ENCODE measurements at regions not wholly inside any gene's neighbourhood (a gene's known extent, or its start where the extent isn't known, plus 50 kb on each side); places are given as distances from the start of the nearest gene placed in this dataset.

GRCh38 chr20:52331655-52332054 lies 140.1 kb upstream of the ZFP64 start:
- H3K9me3 ChIP-seq = no peaks in the 10 kb centered on the region
- DNase-seq (no peak), ATAC-seq (no peak)
- H3K4me3 ChIP-seq = no peak overlapping the region
- no peaks in the 10 kb centered on the region for H3K36me3 ChIP-seq
- intact Hi-C loops (cut with DNase I) = no loop called here
- H3K27me3 ChIP-seq (ENCODE audit: low read depth) = no peaks in the 10 kb centered on the region
- TF ChIP-seq, protein P1, sequence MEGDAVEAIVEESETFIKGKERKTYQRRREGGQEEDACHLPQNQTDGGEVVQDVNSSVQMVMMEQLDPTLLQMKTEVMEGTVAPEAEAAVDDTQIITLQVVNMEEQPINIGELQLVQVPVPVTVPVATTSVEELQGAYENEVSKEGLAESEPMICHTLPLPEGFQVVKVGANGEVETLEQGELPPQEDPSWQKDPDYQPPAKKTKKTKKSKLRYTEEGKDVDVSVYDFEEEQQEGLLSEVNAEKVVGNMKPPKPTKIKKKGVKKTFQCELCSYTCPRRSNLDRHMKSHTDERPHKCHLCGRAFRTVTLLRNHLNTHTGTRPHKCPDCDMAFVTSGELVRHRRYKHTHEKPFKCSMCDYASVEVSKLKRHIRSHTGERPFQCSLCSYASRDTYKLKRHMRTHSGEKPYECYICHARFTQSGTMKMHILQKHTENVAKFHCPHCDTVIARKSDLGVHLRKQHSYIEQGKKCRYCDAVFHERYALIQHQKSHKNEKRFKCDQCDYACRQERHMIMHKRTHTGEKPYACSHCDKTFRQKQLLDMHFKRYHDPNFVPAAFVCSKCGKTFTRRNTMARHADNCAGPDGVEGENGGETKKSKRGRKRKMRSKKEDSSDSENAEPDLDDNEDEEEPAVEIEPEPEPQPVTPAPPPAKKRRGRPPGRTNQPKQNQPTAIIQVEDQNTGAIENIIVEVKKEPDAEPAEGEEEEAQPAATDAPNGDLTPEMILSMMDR (IDR thresholded peaks at IDR 0.05) = no peak
- no peak overlapping the region for H3K27ac ChIP-seq
- H3K4me1 ChIP-seq = no peaks in the 10 kb centered on the region

- H3K4me1 ChIP-seq = no peaks in the 10 kb centered on the region
- no peak overlapping the region for H3K27ac ChIP-seq
- TF ChIP-seq, protein P1 (IDR thresholded peaks at IDR 0.05) = no peak
- H3K4me3 ChIP-seq = no peak overlapping the region
- H3K27me3 ChIP-seq (ENCODE audit: low read depth) = no peaks in the 10 kb centered on the region
- H3K9me3 ChIP-seq = no peaks in the 10 kb centered on the region
- no peaks in the 10 kb centered on the region for H3K36me3 ChIP-seq
- ATAC-seq = no peak
- no peak for DNase-seq
- intact Hi-C loops (cut with DNase I) = no loop called here
Observed at GRCh38 chr20:52321396-52321795, 129.8 kb upstream of the ZFP64 start.

DNA sequence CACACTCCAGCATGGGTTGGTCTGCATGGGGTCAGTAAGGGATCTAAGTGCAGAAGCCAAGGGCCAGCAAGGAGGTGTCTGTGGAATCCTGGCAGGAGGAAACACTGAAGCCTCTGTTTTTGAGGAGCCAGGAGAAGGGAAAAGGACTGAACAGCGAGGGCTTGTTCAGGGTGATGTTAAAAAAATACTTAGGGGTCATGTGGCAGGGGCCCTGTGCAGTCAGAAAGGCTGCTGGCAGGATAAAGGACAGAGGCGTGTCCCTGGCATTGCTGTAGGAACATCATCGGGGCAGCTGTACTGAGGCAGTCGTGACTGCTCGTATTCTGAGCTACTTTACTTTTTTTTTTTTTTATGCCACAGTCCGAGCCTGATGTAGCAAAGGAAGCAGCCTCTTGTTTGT lies 127.1 kb upstream of the ZFP64 start:
- TF ChIP-seq, protein P1 (IDR thresholded peaks at IDR 0.05) = no peak
- H3K36me3 ChIP-seq = no peaks in the 10 kb centered on the region
- no peaks in the 10 kb centered on the region for H3K27me3 ChIP-seq (ENCODE audit: low read depth)
- H3K9me3 ChIP-seq = no peaks in the 10 kb centered on the region
- DNase-seq (no peak), ATAC-seq (no peak)
- no peak overlapping the region for H3K4me3 ChIP-seq
- no peaks in the 10 kb centered on the region for H3K4me1 ChIP-seq
- H3K27ac ChIP-seq = no peak overlapping the region
- intact Hi-C loops (cut with DNase I) = no loop called here

GRCh38 chr20:52313341-52313963 lies 121.9 kb upstream of the ZFP64 start:
- H3K27me3 ChIP-seq (ENCODE audit: low read depth) = no peaks in the 10 kb centered on the region
- ATAC-seq (peak in 1 of 2 donors; percentile 32), DNase-seq (no peak)
- H3K36me3 ChIP-seq = no peaks in the 10 kb centered on the region
- TF ChIP-seq, protein P1 (IDR thresholded peaks at IDR 0.05) = peak; percentile 31
- H3K9me3 ChIP-seq = no peaks in the 10 kb centered on the region
- no peak overlapping the region for H3K27ac ChIP-seq
- intact Hi-C loops (cut with DNase I) = no loop called here
- H3K4me1 ChIP-seq = no peaks in the 10 kb centered on the region
- H3K4me3 ChIP-seq = no peak overlapping the region

DNA sequence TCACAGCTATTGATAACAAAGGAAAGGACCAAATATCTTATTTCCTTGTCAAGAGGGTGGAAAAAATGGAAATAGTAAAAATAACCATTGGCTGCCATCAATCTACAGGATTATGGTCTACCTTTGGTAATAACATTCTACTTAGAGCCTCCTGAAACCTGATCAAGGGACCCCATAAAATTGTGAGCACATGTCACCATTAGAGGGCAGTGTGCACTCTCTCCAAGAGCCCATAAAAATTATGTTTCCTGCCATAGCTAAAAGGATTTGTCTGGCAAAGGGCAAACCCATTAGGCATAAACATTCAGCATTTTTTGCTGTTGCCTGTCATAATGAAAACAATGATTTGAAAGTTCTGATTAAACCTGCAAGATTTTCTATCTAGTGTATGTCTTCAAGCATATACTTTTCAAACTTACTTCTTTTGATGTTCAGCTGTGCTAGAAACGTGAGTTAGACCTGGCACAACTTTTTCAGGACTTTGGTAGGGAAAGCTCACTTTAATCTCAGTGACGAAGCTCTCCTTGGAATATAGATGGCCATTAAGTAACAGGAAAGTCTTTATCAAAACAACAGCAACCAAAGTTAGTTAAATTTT lies 120.7 kb upstream of the ZFP64 start:
- intact Hi-C loops (cut with DNase I) = no loop called here
- ATAC-seq = peak; percentile 59 to 68
- H3K4me1 ChIP-seq = no peaks in the 10 kb centered on the region
- H3K27me3 ChIP-seq (ENCODE audit: low read depth) = no peaks in the 10 kb centered on the region
- DNase-seq = no peak
- H3K36me3 ChIP-seq = no peaks in the 10 kb centered on the region
- no peak overlapping the region for H3K4me3 ChIP-seq
- TF ChIP-seq, protein P1 (IDR thresholded peaks at IDR 0.05) = peak; percentile 75
- H3K9me3 ChIP-seq = no peaks in the 10 kb centered on the region
- H3K27ac ChIP-seq = no peak overlapping the region

Data from lower lobe of right lung (tissue), 2 donors.